HG02981 (cell line): ENCODE measurements at regions not wholly inside any gene's neighbourhood (a gene's known extent, or its start where the extent isn't known, plus 50 kb on each side); places are given as distances from the start of the nearest gene placed in this dataset.

Source experiments
- ATAC-seq: cut with Tn5 transposase; IDR thresholded peaks from one replicate; pipeline ENCODE4 v1.9.1; 2021; ENCODE audit warnings: mild to moderate bottlenecking, moderate library complexity; ENCODE audit not compliant: unreplicated experiment

- no peak for ATAC-seq
These were observed 191.8 kb downstream of the KDR start for GRCh38 chr4:54933579-54933978.

GRCh38 chr4:54930226-54930625, 195.2 kb downstream of the KDR start:
- ATAC-seq, result no peak

GRCh38 chr4:54929459-54929858, 195.9 kb downstream of the KDR start:
- ATAC-seq, result no peak

- ATAC-seq, result no peak
These were observed 200.5 kb downstream of the KDR start for GRCh38 chr4:54924891-54925290.

GRCh38 chr4:54915276-54915675, 210.1 kb downstream of the KDR start:
- no peak for ATAC-seq

- no peak for ATAC-seq
These were observed 210.6 kb downstream of the KDR start for GRCh38 chr4:54914781-54915180.

- no peak for ATAC-seq
These were observed 211.5 kb downstream of the KDR start for GRCh38 chr4:54913751-54914526.

GRCh38 chr4:54912155-54912554, 213.2 kb downstream of the KDR start:
- no peak for ATAC-seq

- ATAC-seq, result peak; percentile 70
These were observed 215.4 kb downstream of the KDR start for GRCh38 chr4:54909961-54910360.

- ATAC-seq, result peak; percentile 60
These were observed 216.6 kb downstream of the KDR start for GRCh38 chr4:54908763-54909162.

GRCh38 chr4:54904953-54905352, 220.4 kb downstream of the KDR start:
- ATAC-seq, result no peak

GRCh38 chr4:54902976-54903375, 222.4 kb downstream of the KDR start:
- ATAC-seq, result no peak

- ATAC-seq, result no peak
These were observed 223.1 kb downstream of the KDR start for GRCh38 chr4:54902271-54902670.

GRCh38 chr4:54901202-54901601, 224.2 kb downstream of the KDR start:
- no peak for ATAC-seq

- no peak for ATAC-seq
These were observed 226.6 kb downstream of the KDR start for GRCh38 chr4:54898656-54899340.

- ATAC-seq, result no peak
These were observed 227.3 kb downstream of the KDR start for GRCh38 chr4:54898056-54898562.

- ATAC-seq, result no peak
These were observed 227.8 kb downstream of the KDR start for GRCh38 chr4:54897590-54897989.

GRCh38 chr4:54882616-54883015, 224.9 kb downstream of the KIT start:
- no peak for ATAC-seq

GRCh38 chr4:54879576-54879975, 221.8 kb downstream of the KIT start:
- no peak for ATAC-seq

GRCh38 chr4:54877006-54877405, 219.2 kb downstream of the KIT start:
- no peak for ATAC-seq

GRCh38 chr4:54872261-54872660, 214.5 kb downstream of the KIT start:
- no peak for ATAC-seq

GRCh38 chr4:54863571-54864255, 206.0 kb downstream of the KIT start:
- no peak for ATAC-seq
